T-helper 2 cell treated with Interferon-gamma antibody and Interleukin-4, amounts not matched to agents 100 ng/mL and 5 ng/mL, for 36 hours (primary cell): ENCODE measurements at regions not wholly inside any gene's neighbourhood (a gene's known extent, or its start where the extent isn't known, plus 50 kb on each side); places are given as distances from the start of the nearest gene placed in this dataset.

Source experiments
- intact Hi-C: fragments of 100-400 bp; cut with micrococcal nuclease; formaldehyde crosslinking; loops from one replicate; pipeline ENCODE4 v1.15.1; 2023

DNA sequence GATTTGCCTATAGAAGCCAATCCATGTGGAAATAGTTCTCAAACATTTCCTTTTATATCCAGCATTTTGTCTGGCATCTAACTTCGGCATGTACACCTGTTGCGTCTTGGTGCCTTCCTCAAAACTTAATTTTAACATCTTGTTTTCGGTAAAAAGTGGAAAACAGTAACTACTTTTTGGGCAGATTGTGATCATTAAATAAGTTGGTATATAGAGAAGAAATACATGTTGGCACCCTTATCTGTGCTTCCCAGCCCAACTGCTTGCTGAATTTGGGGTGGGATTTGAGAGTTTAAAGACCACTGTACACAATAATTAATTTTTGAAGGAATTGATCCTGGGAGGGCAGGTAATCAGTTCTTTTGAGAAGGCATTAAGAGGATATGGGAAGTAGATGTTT, 566.8 kb downstream of the PDCD6IP start:
- intact Hi-C loops: no loop called here

DNA sequence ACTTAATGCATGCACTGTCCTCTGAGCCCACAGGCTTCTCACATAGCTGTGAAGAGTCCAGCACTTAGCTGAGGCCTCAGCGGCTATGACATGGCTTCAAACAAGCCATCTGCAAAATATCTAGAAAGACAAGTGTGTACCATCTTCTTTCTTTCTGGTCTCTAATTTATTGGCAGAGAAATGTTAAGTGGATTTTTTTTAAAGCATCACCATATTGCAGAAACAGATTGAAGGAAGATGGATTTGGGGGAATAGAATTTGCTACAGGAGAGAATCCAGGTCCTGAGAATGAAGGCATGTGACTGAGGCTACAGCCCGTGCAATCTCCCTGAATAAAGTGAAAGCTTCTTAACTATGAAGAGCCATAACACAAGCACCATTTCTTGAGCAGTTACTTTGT, 567.3 kb downstream of the PDCD6IP start:
- intact Hi-C loops: no loop called here

DNA sequence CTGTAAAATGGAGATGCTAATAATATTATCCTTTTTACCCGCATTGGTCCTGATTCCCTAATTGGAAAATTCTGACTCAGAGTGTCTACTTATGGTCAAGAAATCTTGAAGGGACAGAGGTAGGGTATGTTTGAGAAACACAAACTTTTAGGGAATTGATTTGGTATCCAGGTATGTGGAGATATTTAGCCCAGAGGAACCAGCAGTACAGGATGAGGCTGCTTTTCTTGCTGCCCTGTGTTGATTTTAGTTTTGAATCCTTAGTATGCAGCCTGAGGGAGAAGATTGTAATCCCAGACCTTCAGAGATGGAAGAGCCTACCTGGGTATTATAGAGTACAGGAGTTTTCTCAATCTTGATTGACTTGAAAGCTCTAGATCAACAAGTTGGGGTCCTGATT, 569.1 kb downstream of the PDCD6IP start:
- intact Hi-C loops: no loop called here

DNA sequence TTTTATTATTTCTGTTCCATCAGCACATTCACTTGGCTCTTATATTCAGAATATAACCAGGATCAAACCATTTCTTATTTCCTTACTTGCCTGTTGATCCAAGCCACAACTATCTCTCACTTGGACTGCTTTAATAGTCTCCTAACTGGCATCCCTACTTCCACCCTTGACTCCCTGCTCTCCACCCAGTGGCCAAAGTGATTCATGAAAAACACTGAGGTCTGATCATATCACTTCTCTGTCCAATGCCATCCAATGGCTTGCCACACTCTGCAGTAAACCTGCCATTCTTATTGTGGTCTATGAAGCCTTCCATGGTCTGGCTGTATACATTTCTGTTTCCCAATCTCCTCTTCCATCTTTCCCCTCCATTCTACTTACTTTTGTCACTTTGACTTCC, 576.1 kb downstream of the PDCD6IP start:
- intact Hi-C loops: no loop called here

DNA sequence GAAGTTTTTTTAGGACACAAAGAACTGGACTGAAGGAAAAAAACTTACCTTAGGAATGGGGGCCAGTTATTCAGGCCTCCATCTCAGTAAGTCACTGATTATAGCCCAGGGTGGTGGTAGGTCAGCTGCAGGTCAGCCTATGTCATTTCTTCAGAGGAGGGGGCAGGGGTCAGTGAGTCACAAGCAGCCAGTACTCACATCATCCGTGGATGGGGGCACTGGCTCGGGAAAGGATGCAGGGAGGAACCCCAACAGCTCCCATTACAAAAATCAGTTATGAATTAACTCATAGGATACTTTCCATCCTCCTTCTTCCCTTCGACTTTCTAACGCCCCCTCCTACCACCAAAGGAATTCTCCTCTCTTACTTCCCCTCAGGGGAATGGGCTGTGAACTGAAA, 578.3 kb downstream of the PDCD6IP start:
- intact Hi-C loops: no loop called here

DNA sequence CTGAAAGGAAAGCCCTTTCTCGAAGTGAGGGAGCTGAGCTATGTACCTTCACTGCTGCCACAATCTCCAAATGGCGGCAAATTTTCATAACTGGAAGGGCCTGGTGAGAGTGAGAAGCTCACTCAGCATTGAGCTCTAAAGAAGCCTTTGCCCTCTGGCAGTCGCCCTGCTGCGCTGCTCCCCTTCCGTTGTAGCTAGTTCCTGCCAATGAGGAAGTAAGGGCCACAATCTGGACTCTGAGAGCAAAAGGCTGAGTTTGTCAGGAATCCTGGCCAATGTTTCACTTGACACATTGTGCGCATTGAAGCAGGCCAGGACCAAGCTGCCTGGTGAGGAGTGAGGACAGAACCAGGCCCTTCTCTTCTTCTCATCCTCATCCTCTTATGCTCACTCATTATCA, 579.5 kb downstream of the PDCD6IP start:
- intact Hi-C loops: no loop called here

DNA sequence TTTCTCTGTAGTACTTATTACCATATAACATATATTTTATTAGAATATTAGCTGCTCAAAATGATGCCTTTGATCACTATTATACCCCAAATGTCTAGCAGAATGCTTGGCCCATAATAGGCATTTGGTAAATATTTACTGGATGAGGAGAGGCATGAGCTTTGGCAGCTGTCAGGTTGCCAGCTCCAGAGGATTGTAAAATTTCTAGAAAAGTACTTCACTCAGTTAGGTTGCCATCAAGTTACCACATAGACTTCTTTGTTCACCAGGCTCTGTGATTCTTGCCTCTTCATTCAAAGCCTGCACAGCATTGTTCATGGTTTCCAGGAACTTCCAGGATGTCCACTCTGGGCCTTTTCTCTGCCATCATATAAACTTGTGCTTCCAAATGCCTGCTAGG, 582.8 kb downstream of the PDCD6IP start:
- intact Hi-C loops: no loop called here

DNA sequence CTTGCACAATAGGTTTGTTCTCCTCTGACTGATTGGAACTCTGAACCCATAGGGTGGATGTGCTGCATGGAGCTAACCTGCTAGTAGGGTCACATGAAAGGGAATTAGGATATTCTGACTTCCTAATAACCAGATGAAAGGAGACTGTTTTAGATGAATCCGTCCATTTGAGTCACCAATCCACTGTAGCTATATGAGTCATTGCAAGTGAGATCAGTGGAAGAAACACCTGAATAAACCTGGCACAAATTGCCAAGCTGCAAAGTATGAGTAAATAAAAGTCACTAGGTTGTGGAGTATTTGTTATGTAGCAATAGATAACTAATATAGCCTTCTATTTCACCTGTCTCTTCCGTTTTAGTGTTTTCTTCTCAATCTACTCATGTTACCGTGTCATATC, 584.4 kb downstream of the PDCD6IP start:
- intact Hi-C loops: no loop called here

DNA sequence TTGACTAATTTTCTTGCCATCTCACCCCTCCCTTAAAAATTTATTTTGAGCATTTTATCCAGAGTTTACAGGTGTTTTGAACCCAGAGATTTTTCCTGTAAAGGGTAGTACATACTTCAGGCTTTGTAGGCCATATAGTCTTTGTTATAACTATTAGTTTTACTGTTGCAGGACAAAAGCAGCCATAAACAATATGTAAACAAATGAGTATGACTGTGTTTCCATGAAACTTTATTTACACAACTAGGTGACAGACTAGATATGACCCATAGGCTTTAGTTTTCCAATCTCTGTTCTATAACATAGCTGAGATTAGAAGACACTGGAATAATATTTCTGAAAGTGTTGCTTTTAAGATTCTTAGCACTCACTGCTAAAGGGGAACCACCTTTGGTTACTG, 587.9 kb downstream of the PDCD6IP start:
- intact Hi-C loops: no loop called here

DNA sequence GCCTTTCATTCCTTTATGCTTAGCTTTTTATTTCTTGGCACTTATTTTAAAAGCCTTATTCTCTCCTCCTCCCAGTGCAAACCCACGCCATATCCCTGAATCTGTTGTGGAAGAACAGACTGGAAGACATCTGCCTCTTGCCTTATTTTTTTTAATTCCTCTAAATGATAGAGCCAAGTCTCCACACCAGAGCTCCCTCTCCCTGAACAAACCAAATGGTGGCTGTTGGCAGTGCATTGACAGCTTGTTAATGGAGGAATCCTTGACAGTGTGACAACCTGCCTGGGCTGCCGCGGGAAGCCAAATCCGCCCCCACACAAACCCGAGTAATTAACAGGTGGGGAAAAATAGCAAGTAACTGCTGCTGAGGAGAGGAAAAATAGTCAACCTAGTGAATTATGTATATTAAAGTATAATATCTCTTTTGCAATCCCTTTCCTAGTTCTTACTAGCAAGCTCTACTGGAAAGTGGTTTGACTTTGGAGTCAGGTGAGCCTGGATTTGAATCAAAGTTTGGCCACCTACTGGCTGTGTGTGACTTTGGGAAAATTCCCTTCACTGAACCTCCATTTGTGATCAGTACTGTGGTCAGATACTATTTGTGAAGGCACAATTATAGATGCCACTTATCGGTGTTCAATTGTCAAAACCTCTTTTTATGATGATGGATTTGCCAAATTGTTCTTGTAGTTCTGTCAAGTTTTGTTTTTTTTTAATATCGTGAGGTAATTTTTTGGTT, 589.6 kb downstream of the PDCD6IP start:
- intact Hi-C loops: no loop called here

DNA sequence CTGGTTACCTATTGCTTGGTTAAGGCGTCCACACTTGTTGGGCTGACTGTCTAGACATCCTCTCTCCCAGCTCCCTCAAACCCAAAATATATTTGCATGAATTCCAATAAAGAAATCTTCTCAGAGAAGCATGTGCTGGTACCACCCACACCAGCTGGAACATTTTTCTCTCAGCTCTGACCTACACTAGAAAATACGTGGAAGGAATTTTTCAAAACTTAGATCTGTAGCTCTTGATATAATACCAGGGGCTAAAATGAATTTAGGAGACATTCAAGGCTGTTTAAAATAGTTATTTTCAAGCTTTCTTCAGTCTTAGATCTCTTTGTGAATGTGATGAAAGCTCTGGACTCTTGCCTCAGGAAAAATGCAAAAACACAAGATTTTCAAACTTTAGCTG, 590.4 kb downstream of the PDCD6IP start:
- intact Hi-C loops: no loop called here

DNA sequence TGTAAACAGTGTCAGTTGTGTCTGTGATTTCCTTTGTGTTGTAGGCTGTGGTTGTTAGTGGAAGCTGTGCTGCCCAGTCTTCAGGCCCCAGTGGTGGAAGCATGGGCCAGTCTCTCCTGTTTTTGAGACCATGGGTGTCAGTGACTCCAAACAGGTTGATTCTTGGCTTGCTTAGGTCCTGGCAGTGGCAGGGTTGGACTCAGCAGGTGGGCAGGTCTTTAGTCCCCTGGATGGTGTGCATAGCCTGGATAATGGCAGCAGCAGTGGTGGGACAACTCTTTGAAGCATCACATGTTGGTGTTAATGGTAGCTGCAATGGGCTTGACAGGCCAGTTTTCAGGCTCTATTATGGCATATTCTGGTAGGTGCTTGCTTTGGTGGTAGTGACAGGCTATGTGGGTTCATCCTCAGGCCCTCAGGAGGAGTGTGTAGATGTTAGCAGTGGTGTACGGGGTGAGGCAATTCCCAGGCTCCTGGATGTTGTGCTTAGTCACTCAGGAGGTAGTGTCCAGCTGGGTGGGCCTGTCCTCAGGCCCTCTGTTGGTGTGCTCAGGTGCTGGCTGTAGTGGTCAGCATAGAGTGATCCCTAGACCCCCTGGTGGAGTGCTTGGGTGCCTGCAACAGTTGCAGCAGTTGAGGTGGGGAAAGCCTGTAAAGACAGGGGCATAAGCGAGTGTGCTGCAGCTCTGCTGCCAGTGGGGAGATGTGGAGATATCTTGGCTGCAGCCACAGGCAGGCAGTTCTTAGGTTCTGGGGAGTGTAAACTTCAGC, 596.7 kb downstream of the PDCD6IP start:
- intact Hi-C loops: no loop called here

DNA sequence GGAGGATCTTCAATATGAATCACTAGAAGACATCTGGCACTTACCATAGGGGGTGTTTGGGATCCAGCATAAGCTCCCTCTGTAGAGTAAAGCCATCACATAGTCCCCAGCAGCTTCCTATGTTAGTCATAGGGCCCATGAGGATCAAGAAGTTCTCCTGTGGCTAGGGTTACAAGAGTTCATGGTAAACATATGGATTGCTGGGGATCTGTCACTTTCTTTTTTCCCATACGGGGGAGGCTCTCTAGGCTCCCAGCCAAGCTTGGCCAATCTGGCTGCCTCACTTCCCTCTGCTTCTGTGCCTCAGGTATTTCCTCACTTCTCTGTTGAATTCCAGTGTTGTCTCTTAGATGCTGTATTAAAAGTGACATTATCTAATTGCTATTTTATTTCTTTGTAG, 597.9 kb downstream of the PDCD6IP start:
- intact Hi-C loops: no loop called here

DNA sequence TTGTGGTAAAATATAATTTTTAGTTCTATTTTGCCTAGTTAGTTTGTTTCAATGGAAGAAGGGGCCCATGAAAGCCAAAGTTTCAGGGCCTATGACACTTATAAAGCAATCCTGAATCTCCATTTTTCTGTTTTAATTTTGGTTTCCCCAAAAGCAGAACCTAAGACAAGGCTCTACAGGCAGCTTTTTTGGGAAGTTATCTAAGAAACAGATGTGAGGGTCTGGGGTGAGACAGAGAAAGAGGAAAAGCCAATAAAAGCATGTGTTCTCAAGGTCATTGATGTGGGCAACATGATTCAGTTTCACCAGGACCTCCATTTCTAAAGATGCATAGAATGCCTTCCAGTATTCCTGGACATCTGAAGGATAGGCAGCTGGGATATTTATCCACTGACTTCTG, 598.5 kb downstream of the PDCD6IP start:
- intact Hi-C loops: no loop called here

DNA sequence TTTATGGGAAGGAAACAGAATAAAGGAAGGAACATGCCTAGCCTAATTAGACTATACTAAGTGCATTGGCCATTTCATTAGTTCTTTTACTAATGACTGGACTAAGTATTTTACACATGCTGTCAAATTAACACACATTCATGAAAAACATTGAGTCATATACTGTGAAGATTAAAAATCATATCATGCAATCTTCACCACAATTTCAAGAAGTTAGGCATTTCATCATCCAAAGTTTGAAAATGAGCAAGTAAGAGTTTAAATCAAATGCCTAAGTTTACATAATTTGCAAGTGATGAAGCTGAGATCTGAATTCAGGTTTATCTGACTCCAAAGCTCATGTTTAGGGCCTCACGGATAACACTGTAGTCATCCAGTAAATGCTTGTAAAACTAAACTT, 601.0 kb downstream of the PDCD6IP start:
- intact Hi-C loops: no loop called here

DNA sequence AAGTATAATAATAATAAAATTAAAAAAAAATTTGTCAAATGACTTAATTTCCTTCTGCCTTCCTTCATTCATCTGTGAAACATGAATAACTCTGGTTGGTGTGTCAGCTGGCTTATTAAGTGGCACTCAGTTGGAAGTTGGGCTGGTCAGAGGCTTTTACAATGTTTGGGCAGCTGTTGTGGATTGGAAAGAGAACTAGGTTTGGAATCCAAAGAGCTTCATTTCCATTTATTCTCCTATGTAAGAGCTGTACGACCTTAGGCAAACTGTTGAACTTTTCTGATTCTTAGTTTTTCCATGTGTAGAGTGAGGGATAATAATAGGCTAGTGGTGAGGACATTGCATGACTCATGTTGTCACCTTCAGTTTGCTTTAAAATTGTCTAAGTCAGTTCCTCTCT, 606.7 kb downstream of the PDCD6IP start:
- intact Hi-C loops: no loop called here

DNA sequence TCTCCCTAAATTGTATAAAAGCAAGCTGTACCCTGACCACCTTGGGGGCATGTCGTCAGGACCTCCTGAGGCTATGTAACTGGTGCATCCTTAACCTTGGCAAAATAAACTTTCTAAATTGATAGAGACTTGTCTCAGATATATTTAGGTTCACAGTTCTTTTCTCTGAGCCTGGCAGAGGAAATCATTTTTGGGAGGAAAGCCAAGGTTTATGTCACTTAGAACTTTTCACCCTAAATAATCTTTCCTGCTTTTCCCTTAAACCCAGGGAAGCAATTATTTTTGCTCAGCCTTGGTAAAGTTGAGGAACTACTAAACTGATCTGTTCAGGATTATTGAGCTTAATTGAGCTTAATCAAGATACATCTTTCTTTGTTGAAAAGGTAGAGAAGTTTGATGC, 608.9 kb downstream of the PDCD6IP start:
- intact Hi-C loops: no loop called here

DNA sequence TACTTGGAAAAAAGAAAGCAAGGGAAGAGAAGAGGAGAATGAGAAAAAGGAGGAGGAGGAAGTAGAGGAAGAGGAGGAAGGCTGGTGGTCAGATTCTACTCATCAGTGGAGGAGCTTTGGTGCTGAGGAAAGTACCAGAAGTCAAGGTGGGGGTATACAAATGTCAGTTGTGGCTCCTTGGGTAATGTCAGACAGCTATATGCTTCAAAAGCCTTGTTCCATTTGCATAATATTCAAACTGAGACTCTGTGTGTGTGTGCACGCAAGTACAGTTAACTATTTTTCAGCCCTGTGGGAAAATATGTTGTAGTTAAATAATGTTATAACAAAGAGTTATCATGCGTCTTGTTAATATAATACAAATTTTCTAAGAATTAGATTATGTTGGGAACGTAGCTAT, 609.7 kb downstream of the PDCD6IP start:
- intact Hi-C loops: no loop called here

DNA sequence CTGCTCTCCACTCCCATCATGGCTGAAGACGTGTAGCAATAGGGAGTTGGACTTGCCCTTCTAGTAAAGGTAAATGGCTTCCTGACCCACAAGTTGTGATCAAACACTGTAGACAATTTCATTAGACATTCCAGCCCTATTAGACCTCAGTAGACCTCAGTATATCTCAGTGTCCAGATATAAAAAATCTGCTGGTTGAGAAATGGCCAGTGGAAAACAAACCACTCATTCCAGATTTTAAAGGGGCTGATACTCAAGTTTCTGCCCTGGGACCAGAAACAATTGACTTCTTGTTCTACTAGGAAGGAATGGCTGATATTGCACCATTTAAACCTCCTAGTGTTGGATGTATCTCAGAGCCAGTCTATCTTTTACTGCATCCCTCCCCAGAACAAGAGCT, 613.2 kb downstream of the PDCD6IP start:
- intact Hi-C loops: no loop called here

DNA sequence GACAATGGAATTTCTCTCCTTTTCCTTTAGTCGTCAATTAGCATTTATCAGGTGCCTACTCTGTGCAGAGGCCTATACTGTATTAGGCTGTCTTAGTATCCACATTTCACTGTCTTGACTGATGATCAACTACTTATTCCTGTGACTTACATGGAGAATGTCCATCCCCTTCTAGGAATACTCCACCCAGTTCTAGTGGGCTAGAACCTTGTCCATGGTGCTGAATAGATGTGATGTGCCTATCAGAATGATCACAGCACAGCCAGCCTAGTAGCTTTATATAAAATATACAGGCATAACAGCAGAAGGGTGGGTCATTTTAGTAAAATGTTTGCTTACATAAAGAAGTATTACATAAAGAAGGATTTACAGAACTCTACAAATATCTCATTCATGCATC, 621.4 kb downstream of the PDCD6IP start:
- intact Hi-C loops: no loop called here

DNA sequence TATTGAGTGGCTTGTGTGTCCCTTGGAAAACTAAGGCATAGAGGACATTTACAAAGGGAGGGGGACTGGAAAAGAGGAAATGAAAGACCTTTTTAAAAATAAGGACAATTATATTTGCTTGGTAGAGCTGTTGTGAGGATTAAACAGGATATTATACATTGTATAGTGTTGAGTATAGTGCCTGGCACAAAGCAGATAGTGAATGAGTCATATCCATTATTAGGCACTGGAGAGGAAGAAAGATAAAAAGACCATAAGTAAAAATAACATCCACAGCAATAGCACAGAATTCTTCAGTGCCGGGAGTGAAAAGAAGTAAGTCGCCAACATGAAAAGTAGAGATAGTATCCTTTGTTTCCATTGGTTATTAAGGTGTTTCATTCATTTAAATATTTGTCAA, 623.3 kb downstream of the PDCD6IP start:
- intact Hi-C loops: no loop called here

DNA sequence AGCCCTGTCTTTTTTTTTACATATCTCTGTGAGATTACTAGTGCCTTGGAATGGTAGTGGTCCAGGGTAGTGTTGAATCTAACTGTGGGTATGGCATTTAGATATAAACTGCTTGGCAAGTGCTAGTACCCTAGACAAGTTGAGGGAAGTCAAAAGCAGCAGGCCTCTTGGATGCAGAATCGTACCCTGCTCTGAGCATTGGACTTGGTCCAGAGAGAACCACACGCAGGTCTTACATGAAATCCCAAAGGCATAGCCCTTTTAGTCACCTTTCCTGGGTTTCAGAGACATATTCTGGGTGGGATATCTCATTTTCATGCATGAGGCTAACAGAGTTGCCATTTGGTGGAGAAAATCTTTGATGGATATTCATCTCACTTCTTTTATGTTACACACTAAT, 641.4 kb downstream of the PDCD6IP start:
- intact Hi-C loops: no loop called here

DNA sequence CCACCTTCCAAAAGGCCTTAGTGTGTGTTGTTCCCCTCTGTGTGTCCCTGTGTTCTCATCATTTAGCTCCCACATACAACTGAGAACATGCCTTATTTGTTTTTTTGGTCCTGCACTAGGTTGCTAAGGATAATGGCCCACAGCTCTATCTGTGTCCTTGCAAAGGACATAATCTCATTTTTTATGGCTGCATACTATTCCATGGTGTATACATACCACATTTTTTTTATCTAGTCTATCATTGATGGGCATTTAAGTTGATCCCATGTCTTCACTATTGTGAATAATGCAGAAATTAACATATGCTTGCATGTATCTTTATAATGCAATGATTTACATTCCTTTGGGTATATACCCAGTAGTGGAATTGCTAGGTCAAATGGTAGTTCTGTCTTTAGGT, 645.7 kb downstream of the PDCD6IP start:
- intact Hi-C loops: no loop called here
